GM21723 (cell line): ENCODE measurements at regions not wholly inside any gene's neighbourhood (a gene's known extent, or its start where the extent isn't known, plus 50 kb on each side); places are given as distances from the start of the nearest gene placed in this dataset.

Experiments used
- ATAC-seq: cut with Tn5 transposase; IDR thresholded peaks from one replicate; pipeline ENCODE4 v1.9.1; 2021; ENCODE audit warnings: mild to moderate bottlenecking, moderate library complexity; ENCODE audit not compliant: unreplicated experiment

DNA sequence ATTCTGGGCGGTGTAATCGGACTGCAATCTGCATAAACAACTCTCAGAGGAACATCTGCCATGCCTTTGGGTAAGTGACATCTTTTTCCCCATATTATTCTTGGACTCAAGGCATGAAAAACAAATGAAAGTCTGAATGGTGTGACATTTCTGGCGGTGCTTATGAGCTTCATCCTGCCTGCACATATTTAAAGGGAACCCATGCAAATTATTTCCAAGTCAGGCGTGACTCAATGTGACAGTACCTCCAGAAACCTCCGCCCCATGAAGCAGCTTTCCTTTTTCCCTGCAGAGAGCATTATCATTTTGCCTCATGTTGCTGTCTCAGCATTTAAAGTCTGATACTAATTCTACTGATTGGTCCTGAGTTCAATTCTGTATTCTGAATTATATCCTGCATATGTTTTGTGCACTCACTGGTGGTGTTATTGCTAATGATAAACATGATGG lies 585.4 kb downstream of the SNAPC1 start:
- no peak for ATAC-seq

DNA sequence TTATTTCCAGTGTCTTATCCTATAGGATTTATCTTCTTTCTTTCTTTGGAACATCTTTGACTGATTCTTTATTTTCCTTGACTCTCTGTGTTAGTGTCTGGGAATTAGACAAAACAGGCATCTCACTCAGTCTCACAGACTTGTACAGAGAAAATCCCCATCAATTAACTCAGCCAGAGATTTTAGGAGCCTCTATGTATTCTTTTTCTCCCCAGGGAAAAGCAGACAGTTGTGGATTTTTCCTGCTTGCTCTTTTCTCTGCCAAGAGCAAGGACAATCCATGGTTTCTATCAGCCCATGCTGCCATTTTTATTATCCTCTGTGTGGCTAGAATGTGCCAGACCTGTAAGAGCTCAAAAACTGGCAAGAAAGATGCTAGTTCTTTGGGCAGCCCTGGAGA lies 595.1 kb downstream of the SNAPC1 start:
- no peak for ATAC-seq

DNA sequence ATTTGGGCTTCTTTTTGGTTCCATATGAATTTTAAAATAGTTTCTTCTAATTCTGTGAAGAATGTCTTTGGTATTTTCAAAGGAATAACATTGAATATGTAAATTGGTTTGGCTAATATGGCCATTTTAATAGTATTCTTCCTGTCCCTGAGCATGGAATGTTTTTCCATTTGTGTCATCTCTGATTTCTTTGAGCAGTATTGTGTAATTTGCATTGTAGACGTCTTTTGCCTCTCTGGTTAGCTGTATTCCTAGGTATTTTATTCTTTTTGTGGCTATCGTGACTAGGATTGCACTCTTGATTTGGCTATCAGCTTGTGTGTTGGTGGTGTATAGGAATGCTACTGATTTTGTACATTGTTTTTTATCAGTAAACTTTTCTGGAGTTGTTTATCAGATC lies 601.9 kb downstream of the SNAPC1 start:
- ATAC-seq: no peak

DNA sequence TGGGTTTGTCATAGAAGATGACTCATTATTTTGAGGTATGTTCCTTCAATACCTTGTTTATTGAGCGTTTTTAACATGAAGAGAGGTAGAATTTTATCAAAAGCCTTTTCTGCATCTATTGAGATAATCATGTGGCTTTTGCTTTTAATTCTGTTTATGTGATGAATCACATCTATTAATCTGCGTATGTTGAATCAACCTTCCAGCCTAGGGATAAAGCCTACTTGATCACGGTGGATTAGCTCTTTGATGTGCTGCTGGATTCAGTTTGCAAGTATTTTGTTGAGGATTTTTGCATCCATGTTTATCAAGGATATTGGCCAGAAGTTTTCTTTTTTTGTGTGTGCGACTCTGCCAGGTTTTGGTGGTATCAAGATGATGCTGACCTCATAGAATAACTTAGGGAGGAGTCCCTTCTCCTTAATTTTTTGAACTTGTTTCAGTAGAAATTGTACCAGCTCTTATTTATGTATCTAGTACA lies 602.6 kb downstream of the SNAPC1 start:
- no peak for ATAC-seq

GRCh38 chr14:62369919-62370560 lies 607.8 kb downstream of the SNAPC1 start:
- no peak for ATAC-seq

- ATAC-seq: no peak
These were observed 611.7 kb downstream of the SNAPC1 start for GRCh38 chr14:62373944-62374343.

DNA sequence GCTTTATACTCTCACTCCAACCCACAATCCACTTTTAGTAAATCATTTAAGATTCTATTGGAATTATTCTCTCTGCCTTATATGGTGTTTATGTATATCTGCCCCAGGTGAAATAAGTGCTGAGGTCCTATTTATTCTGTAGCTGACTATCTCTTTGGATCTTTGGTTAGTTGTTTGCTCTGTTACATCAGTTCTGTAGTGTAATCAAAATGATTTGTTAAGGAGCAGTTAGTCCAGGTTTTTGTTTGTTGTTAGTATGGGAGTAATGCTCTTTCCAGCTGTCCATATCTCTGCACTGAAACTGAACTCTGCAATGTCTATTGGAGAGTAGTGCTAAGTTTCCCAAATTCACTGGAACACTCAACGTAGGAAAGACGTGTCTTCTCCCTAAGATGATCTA lies 615.8 kb downstream of the SNAPC1 start:
- no peak for ATAC-seq

DNA sequence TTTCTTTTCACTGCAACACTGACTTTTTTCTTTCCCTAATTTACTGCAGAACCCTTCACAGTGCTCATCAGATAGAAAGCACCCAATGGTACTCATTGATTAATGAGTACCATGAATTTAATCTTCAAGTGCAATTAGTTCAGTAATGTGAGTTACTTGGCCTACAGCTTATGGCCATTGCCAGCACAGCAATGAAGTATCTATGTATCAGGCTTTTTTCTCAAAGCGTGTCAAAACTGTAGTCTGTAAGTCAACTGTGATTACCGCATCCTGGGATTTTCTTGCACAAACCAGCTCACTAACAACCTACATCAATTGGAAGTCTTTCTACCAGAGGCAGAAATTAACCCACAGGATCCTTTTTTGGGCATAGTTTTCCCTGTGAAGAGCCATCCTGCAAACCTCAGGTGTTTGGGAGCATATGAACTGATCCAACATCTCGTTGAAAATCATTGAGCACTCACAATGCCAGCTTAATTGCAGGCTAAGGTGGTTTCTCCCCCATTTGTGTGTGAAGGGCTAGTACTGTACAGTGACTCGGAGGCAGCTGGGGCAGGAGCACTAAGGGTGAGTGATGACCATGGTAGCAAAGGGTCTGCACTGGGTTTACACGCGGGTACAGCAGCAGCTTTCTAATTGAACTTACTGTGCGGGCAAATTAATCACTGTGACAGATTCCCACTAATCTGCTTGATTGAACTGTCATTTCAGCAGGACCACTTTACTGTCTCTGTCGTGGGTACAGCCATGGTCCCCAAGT lies 619.3 kb downstream of the SNAPC1 start:
- no peak for ATAC-seq

- ATAC-seq: no peak
These were observed 636.1 kb downstream of the KCNH5 start for GRCh38 chr14:62409169-62409568.

GRCh38 chr14:62409626-62410300 lies 635.5 kb downstream of the KCNH5 start:
- ATAC-seq: no peak

DNA sequence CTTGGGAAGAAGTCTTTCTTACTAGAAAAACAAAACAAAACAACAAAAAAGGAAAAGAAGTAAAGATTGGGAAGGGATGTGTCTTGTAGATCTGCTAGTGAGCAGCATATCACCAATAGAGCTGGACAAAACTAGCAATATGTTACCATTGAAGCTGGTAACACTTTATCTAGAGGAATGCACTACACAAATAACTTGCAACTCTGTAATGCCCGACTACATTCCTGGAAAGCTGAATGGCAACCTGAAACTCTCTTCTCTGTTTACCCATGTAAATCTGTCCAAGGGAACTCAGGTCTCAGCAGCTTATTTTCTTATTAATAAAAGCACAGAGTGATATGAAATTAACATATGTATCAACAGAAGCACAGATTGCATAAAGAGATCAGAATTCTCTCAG lies 624.4 kb downstream of the KCNH5 start:
- no peak for ATAC-seq

DNA sequence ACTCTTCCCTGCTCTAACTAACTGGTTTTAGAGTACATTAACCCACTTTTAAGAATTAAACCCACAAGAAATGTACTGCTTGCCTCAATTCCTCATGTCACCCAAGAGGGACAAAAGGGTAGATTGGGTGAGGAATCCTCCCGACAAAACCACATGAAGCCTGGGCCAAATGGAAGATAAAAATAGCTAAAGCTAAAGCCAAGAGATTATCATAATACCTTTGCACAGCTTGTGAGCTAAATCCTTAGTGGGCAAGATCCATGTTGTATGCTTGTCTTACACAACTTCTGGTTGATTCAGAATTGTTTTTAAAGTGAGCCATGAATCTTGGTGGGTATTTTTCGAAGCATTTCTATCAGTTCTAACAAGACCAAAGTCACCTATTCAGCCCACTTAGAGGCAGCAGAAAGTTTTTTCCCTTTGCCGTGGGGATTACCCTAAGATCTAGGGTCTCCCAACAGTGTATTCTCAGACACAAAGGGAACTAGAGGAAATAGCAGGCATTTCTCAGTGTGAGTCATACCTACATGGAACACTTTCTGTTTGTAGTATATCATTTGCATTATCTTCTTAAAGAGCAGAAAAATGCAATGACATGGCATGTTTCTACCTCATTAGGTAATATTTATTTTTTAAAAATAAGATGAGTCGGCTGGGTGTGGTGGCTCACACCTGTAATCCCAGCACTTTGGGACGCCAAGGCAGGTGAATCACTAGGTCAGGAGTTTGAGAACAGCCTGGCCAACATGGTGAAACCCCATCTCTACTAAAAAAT lies 616.6 kb downstream of the KCNH5 start:
- ATAC-seq: no peak

DNA sequence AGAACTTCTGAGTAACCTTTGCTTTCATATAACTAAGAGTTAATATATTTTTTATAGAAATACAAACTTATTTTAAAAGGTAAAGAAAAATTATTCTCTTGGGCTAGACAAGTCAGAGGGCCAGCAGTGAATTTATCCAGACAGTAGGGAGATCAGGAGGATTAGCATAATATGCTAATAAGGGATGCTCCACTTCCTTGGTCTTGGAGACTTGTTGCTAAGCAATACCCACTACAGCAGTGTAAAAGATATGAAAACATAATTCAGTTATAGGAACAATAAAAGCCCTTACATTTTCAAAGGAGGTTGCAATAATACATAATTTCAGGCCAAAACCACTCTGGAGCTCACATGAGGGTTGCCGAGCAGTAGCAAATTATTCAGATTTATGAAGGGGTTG lies 615.6 kb downstream of the KCNH5 start:
- ATAC-seq: no peak

- no peak for ATAC-seq
These were observed 613.8 kb downstream of the KCNH5 start for GRCh38 chr14:62431496-62431895.

GRCh38 chr14:62432955-62433354 lies 612.3 kb downstream of the KCNH5 start:
- ATAC-seq: no peak

GRCh38 chr14:62436261-62436660 lies 609.0 kb downstream of the KCNH5 start:
- no peak for ATAC-seq

GRCh38 chr14:62439210-62439609 lies 606.0 kb downstream of the KCNH5 start:
- no peak for ATAC-seq

- ATAC-seq: no peak
These were observed 601.5 kb downstream of the KCNH5 start for GRCh38 chr14:62443796-62444195.

GRCh38 chr14:62445570-62445969 lies 599.7 kb downstream of the KCNH5 start:
- ATAC-seq: no peak

DNA sequence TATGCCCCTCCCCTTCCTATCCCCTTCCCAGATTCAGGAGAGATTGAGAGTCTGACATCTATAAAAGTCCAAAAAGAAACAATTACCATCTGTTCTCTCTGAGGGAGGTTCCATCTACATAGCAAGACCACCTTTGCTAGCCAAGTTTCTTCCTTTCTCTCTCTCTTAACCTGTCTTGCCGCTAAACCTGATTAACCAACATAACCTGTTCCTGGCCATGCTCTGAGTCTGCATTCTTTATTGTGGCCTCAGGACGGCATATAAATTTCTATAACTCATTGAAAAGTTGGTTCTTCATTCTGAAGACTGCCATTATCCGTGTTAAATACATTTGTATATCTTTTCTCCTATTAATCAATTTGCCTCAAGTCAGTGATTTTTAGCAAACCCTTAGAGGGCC lies 594.0 kb downstream of the KCNH5 start:
- no peak for ATAC-seq

DNA sequence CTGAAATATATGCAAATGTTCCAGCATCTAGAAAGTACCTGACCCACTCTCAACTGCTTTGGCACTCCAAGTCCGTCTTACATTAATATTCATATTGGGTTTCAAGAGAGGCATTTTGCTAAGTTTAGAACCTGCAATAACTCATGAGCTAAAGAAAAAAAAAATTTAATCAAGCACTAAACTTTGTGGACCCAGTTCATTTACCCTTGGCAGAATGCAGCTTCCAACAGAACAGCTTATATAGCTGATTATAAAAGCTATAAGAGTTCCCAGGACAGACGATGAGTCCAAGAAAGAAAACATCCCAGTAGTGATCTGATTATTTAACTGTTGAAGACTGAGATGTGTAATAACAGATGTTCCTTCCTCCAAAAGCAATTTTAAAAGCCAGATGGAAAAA lies 592.0 kb downstream of the KCNH5 start:
- no peak for ATAC-seq
